ENCODE measurements at regions not wholly inside any gene's neighbourhood (a gene's known extent, or its start where the extent isn't known, plus 50 kb on each side); places are given as distances from the start of the nearest gene placed in this dataset.

DNA sequence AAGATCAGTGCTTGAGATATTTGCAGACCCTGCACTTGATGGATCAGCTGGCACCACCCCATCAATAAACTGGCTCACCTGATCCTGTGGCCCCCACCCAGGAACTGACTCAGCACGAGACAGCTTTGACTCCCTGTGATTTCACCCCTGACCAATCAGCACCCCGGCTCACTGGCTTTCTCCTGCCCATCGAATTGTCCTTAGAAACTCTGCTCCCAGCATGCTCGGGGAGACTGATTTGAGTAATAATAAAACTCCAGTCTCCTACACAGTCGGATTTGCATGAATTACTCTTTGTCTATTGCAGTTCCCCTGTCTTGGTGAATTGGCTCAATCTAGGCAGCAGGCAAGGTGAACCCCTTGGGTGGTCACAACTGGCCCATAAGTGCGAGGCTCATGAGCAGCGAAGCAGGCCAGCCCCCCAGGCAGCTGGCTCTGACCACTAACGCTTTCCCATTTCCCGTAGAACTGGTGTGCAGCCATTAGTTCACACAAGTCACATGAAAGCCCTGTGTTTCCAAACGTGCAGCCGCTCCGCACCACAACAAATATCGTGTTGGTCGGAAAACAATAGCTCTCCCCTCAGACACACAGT is 79.6 kb downstream of the RSPH3 start:
- H3K4me3 Mint-ChIP-seq (ENCODE audit: unreplicated experiment), result no peak overlapping the region
- TF ChIP-seq CTCF (IDR thresholded peaks at IDR 0.05; ENCODE audit: unreplicated experiment), result no peak
- no peak overlapping the region for H3K27ac Mint-ChIP-seq (ENCODE audit: unreplicated experiment)
- H3K36me3 Mint-ChIP-seq (ENCODE audit: low read depth, unreplicated experiment), result no peaks in the 10 kb centered on the region
- H3K27me3 Mint-ChIP-seq (ENCODE audit: unreplicated experiment), result peaks cover 2% of the 10 kb centered on the region
- DNase-seq (ENCODE audit: low spot score), result no peak
- peaks cover 7% of the 10 kb centered on the region for H3K4me1 Mint-ChIP-seq (ENCODE audit: unreplicated experiment)
- H3K9me3 Mint-ChIP-seq (ENCODE audit: unreplicated experiment), result no peaks in the 10 kb centered on the region

DNA sequence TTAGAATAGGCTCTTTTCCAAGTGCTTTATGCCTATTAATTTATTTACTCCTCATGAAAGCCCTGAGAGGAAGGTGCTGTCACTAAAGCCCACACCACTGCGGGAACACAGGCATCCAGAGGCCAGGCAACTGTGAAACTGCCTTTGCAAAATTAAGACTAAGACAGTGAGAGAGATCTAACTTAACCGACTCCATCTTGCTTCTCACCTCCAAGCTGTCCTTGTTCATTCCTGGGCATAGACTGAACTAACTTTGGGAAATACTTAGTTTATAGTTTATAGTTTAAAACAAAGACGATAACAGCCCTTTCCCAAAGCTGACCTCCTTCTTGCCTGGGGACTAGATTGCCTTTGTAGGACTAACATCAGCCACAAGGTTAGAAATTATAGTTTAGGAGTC is 80.1 kb downstream of the RSPH3 start:
- no peak for DNase-seq (ENCODE audit: low spot score)
- H3K4me3 Mint-ChIP-seq (ENCODE audit: unreplicated experiment), result no peak overlapping the region
- H3K4me1 Mint-ChIP-seq (ENCODE audit: unreplicated experiment), result peaks cover 12% of the 10 kb centered on the region
- H3K27me3 Mint-ChIP-seq (ENCODE audit: unreplicated experiment), result peaks cover 2% of the 10 kb centered on the region
- no peaks in the 10 kb centered on the region for H3K36me3 Mint-ChIP-seq (ENCODE audit: low read depth, unreplicated experiment)
- H3K27ac Mint-ChIP-seq (ENCODE audit: unreplicated experiment), result no peak overlapping the region
- TF ChIP-seq CTCF (IDR thresholded peaks at IDR 0.05; ENCODE audit: unreplicated experiment), result no peak
- H3K9me3 Mint-ChIP-seq (ENCODE audit: unreplicated experiment), result no peaks in the 10 kb centered on the region

GRCh38 chr6:158916617-158917016 is 83.4 kb downstream of the RSPH3 start:
- no peak for TF ChIP-seq CTCF (IDR thresholded peaks at IDR 0.05; ENCODE audit: unreplicated experiment)
- DNase-seq (ENCODE audit: low spot score), result no peak
- Mint-ChIP-seq H3K9me3 (ENCODE audit: unreplicated experiment) (no peaks in the 10 kb centered on the region), H3K36me3 (ENCODE audit: low read depth, unreplicated experiment) (peaks cover 8% of the 10 kb centered on the region), H3K27me3 (ENCODE audit: unreplicated experiment) (peaks cover 15% of the 10 kb centered on the region), H3K4me3 (ENCODE audit: unreplicated experiment) (no peak overlapping the region), H3K4me1 (ENCODE audit: unreplicated experiment) (peaks cover 20% of the 10 kb centered on the region), H3K27ac (ENCODE audit: unreplicated experiment) (no peak overlapping the region)

DNA sequence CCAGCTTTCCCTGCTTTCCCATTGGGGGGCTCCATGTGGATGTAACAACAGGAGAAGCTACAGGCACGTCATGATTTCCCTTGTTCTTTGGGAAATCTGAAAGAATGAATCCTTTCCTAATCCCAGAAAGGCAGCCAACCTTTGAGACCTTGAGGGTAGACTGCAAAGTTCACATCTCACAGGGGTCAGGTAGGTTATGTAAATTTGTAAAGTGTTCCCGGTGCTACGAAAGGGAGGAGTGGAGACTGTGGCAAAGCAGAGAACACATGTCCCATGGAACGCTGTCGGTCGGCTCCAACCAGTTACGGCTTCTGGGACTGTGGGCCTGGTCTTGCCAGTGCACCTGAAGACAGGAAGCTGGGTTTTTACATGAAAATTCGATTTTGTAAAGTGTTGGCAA is 85.1 kb downstream of the RSPH3 start:
- Mint-ChIP-seq H3K9me3 (ENCODE audit: unreplicated experiment) (no peaks in the 10 kb centered on the region), H3K4me3 (ENCODE audit: unreplicated experiment) (no peak overlapping the region), H3K27ac (ENCODE audit: unreplicated experiment) (peak overlapping the region; percentile 55), H3K36me3 (ENCODE audit: low read depth, unreplicated experiment) (peaks cover 8% of the 10 kb centered on the region), H3K27me3 (ENCODE audit: unreplicated experiment) (peaks cover 16% of the 10 kb centered on the region), H3K4me1 (ENCODE audit: unreplicated experiment) (peaks cover 32% of the 10 kb centered on the region)
- TF ChIP-seq CTCF (IDR thresholded peaks at IDR 0.05; ENCODE audit: unreplicated experiment), result no peak
- DNase-seq (ENCODE audit: low spot score), result no peak

DNA sequence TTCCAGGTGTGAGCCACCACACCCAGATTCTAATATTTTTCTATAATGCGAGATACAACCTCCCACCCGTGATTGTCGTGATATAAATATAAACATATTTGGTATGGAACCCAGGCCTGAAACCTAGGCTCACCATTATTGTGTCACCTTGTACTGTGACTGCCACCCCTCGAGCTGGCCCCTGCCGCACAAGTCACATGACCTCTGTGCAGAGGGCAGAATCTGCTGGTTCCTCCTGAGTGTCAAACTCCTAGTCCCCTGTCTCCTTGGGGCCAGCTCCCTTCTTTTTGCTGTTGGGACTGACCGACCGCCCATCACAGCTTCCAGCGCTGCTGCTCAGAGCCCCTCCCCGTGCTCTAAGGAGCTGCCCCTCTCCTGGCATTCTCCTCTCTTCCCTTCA is 86.4 kb downstream of the RSPH3 start:
- Mint-ChIP-seq H3K4me3 (ENCODE audit: unreplicated experiment) (no peak overlapping the region), H3K27ac (ENCODE audit: unreplicated experiment) (no peak overlapping the region), H3K4me1 (ENCODE audit: unreplicated experiment) (peaks cover 35% of the 10 kb centered on the region), H3K27me3 (ENCODE audit: unreplicated experiment) (peaks cover 14% of the 10 kb centered on the region), H3K36me3 (ENCODE audit: low read depth, unreplicated experiment) (peaks cover 8% of the 10 kb centered on the region), H3K9me3 (ENCODE audit: unreplicated experiment) (no peaks in the 10 kb centered on the region)
- no peak for DNase-seq (ENCODE audit: low spot score)
- TF ChIP-seq CTCF (IDR thresholded peaks at IDR 0.05; ENCODE audit: unreplicated experiment), result no peak
